Adrenal gland (tissue), 9 donors: ENCODE measurements at regions not wholly inside any gene's neighbourhood (a gene's known extent, or its start where the extent isn't known, plus 50 kb on each side); places are given as distances from the start of the nearest gene placed in this dataset.
A peak's percentile ranks its signal among the peaks of the same experiment; 100 is the strongest.

Source experiments
- DNase-seq, 7 donors: peaks; one replicate each; pipeline ENCODE4 v3.0.0-alpha.2; 2019 to 2020
- H3K27ac ChIP-seq, 5 donors: fragments of 200-600 bp; sonication (generic) in 4 of 5; 1 replicate in 3 of 5; 2 replicates in 2 of 5; pipeline versions ENCODE4 v1.5.1 to v1.8.0; 2016 to 2020; ENCODE audit warnings: mild to moderate bottlenecking in 1 of 5
- H3K27me3 ChIP-seq: fragments of 200-600 bp; 2 replicates; pipeline ENCODE4 v1.8.0; 2021
- H3K36me3 ChIP-seq, 2 donors: fragments of 200-600 bp; replicated peaks in 1 of 2; 1 replicate in 1 of 2; 2 replicates in 1 of 2; pipeline versions ENCODE4 v1.5.1 to v1.8.0; 2018 to 2022
- H3K4me1 ChIP-seq, 2 donors: fragments of 200-600 bp; replicated peaks in 1 of 2; 1 replicate in 1 of 2; 2 replicates in 1 of 2; pipeline versions ENCODE4 v1.5.1 to v1.8.0; 2018 to 2021
- H3K4me3 ChIP-seq, 4 donors: fragments of 200-600 bp; sonication (generic) in 3 of 4; one replicate each; pipeline ENCODE4 v1.5.1; 2016 to 2018
- H3K9me3 ChIP-seq, 3 donors: fragments of 200-600 bp; sonication (generic) in 1 of 3; replicated peaks in 1 of 3; 1 replicate in 2 of 3; 2 replicates in 1 of 3; pipeline versions ENCODE4 v1.5.1 to v1.8.0; 2016 to 2021
- POLR2A ChIP-seq, 2 donors: fragments of 450-650 bp; IDR thresholded peaks; one replicate each; pipeline ENCODE4 v1.6.1; 2017; ENCODE audit warnings: antibody characterized with exemption in 2 of 2, mild to moderate bottlenecking in 2 of 2, moderate library complexity in 1 of 2
- WGBS, 4 donors: extraction: QIAGEN DNeasy Blood & Tissue Kit in 2 of 4; methylation state at CpG; one replicate each; pipeline versions ENCODE4 v1.1.5 to v1.1.7; 2013 to 2017; 5-methylcytosine and 5-hydroxymethylcytosine counted together
- intact Hi-C, 2 donors: fragments of 100-400 bp; cut with DNase I; formaldehyde crosslinking; loops; one replicate each; pipeline versions ENCODE4 v1.14.1 to v1.15.0; 2022 to 2023
- TF ChIP-seq, protein P1 (sequence below), 6 experiments: fragments of 450-650 bp in 4 of 6; fragments of 200-600 bp in 2 of 6; sonication (generic) in 1 of 6; IDR thresholded peaks; 1 replicate in 5 of 6; 2 replicates in 1 of 6; pipeline versions ENCODE4 v1.5.1 to v1.8.0; 2016 to 2021; ENCODE audit warnings: antibody characterized with exemption in 6 of 6, mild to moderate bottlenecking in 2 of 6, moderate library complexity in 1 of 6
- donor health status: healthy with polysubstance abuse.
- donor health status: Bipolar disorder and iron deficiency.
- donor health status: DM: yes; HTN: yes; CAD: no.
- donor health status: DM: no; HTN: no; CAD: no.
- donor health status: DM: no; HTN: no; CAD: no.

DNA sequence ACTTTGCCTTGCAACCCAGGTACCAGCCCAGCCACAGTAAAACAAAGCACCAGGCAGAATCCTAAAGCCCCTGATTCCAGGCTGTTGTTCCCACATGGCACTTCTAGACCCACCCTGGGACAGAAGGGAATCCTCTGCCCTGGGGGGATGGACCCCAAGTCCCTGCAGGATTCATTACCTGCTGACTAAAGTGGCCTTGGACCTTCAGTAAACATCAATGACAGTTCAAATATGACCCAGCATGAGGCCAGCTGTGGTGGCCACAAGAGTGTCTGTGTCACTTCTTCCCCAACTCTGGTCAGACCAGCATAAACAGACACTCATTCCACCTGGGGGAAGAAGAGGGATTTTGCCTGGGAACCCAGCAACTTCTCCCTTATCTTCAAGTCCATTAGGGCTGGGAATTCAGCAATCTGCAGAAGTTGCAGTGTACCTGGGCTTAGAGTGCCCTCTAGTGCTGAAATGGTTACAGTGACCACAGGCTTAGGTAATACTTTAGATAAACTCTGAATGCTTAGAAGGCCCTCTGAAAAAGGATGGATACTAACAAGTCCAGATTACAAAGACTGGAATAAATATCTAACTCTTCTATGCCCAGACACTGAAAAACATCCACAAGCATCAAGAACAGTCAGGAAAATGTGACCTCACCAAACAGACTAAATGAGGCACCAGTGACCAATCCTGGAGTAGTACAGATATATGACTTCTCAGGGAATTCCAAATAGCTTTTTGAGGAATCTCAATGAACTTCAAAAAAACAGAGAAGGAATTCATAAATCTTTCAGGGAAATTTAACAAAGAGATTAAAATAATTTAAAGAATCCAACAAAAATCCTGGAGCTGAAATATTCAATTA lies 108.5 kb upstream of the TMEM168 start:
- Histone ChIP-seq H3K9me3 (no peaks in the 10 kb centered on the region), H3K27me3 (no peaks in the 10 kb centered on the region), H3K4me3 (no peak overlapping the region), H3K4me1 (no peaks in the 10 kb centered on the region), H3K36me3 (no peaks in the 10 kb centered on the region), H3K27ac (no peak overlapping the region)
- intact Hi-C loops = no loop called here
- peak; percentile 39 to 70 (median 43) for DNase-seq
- TF ChIP-seq, protein P1, sequence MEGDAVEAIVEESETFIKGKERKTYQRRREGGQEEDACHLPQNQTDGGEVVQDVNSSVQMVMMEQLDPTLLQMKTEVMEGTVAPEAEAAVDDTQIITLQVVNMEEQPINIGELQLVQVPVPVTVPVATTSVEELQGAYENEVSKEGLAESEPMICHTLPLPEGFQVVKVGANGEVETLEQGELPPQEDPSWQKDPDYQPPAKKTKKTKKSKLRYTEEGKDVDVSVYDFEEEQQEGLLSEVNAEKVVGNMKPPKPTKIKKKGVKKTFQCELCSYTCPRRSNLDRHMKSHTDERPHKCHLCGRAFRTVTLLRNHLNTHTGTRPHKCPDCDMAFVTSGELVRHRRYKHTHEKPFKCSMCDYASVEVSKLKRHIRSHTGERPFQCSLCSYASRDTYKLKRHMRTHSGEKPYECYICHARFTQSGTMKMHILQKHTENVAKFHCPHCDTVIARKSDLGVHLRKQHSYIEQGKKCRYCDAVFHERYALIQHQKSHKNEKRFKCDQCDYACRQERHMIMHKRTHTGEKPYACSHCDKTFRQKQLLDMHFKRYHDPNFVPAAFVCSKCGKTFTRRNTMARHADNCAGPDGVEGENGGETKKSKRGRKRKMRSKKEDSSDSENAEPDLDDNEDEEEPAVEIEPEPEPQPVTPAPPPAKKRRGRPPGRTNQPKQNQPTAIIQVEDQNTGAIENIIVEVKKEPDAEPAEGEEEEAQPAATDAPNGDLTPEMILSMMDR (IDR thresholded peaks at IDR 0.05) = peak; percentile 52 to 76 (median 73)
- no peak for TF ChIP-seq POLR2A (IDR thresholded peaks at IDR 0.05)

DNA sequence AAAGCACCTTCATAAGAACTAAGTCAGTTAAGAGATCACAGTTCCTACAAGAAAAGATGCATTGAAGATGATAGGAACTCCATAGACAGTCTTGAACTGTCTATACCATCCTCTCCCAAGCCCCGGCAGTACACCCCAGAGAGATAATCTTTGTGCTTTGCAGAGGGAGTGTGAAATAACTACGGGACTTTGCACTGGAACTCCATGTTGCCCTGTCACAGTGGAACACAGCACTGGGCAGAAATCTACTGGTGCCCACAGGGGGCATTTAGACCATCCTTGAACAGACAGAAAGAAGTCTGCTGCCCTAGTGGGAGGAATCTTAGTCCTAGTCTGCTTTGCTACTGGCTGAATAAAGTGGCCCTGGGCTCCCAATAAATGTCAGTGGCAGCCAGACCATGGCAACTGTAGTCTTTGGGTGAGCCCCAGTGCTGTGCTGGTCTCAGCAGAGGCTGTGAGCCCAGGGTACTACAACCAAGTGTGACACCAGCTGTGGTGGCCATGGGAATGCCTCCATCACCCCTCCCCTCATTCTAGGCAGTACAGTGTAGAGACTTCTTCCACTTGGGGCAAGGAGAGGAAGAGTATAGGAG lies 107.7 kb upstream of the TMEM168 start:
- 90 to 96% (median 94%) methylated on average over 2 of the region's 2 CpGs for WGBS, 4 donors

DNA sequence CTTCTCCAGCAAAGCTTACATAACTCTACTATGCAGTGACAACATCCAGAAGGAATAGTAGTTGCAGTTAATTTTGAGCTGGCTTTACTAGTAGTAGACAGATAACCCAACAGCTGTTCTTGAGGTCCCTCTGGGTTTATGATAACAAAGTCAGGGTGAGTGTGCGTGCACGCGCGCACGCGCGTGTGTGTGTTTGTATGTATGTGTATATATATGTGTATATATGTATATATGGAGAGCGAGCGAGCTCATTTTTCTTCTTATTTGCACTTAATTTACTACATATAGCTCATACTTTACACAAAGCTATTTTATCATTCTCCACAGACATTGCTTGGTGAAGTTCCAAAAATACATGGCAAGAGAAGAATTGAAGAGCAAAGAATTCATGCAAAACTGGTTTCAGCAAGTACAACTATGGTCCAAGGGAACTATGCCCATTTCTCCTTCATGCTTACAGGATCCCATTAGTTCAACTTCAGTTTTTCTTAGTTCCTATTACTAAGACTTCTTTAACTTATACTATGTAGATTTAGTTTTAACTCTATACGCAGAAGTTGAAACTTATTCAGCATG lies 105.9 kb upstream of the TMEM168 start:
- no peak for TF ChIP-seq POLR2A (IDR thresholded peaks at IDR 0.05)
- TF ChIP-seq, protein P1 (IDR thresholded peaks at IDR 0.05) = no peak
- H3K36me3 ChIP-seq = no peaks in the 10 kb centered on the region
- WGBS, 4 donors = 87 to 97% (median 88%) methylated on average over 10 of the region's 10 CpGs
- no peaks in the 10 kb centered on the region for H3K27me3 ChIP-seq
- H3K9me3 ChIP-seq = no peaks in the 10 kb centered on the region
- no peak overlapping the region for H3K27ac ChIP-seq
- DNase-seq = no peak
- intact Hi-C loops = no loop called here
- no peak overlapping the region for H3K4me3 ChIP-seq
- H3K4me1 ChIP-seq = no peaks in the 10 kb centered on the region

More for the DNA sequence above, 107.7 kb upstream of the TMEM168 start:
- Histone ChIP-seq H3K4me3 (no peak overlapping the region), H3K4me1 (no peaks in the 10 kb centered on the region), H3K36me3 (no peaks in the 10 kb centered on the region), H3K9me3 (no peaks in the 10 kb centered on the region), H3K27me3 (no peaks in the 10 kb centered on the region), H3K27ac (no peak overlapping the region)
- intact Hi-C loops = no loop called here
- DNase-seq = no peak
- TF ChIP-seq, protein P1 (IDR thresholded peaks at IDR 0.05) = no peak
- no peak for TF ChIP-seq POLR2A (IDR thresholded peaks at IDR 0.05)

DNA sequence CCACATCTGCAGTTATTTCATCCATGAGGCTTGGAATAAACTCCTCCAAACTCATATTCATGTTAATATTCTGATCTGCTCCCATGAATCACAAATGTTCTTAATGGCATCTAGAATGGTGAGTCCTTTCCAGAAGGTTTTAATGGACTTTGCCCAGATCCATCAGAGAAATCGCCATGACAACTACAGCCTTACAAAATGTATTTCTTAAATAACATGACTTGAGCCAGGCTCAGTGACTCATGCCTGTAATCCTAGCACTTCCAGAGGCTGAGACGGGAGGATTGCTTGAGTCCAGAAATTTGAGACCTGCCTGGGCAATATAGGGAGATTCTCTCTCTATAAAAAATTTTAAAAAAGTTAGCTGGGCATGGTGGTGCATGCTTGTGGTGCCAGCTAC lies 102.1 kb upstream of the TMEM168 start:
- H3K27me3 ChIP-seq = no peaks in the 10 kb centered on the region
- intact Hi-C loops = no loop called here
- no peak for DNase-seq
- H3K9me3 ChIP-seq = no peaks in the 10 kb centered on the region
- H3K4me1 ChIP-seq = no peaks in the 10 kb centered on the region
- H3K4me3 ChIP-seq = no peak overlapping the region
- no peaks in the 10 kb centered on the region for H3K36me3 ChIP-seq
- TF ChIP-seq, protein P1 (IDR thresholded peaks at IDR 0.05) = no peak
- TF ChIP-seq POLR2A (IDR thresholded peaks at IDR 0.05) = no peak
- no peak overlapping the region for H3K27ac ChIP-seq
- 82 to 97% (median 93%) methylated on average over 2 of the region's 2 CpGs for WGBS, 4 donors
